Choroid plexus epithelial cell (primary cell): ENCODE measurements at regions not wholly inside any gene's neighbourhood (a gene's known extent, or its start where the extent isn't known, plus 50 kb on each side); places are given as distances from the start of the nearest gene placed in this dataset.
"Not testable (repeated sequence)": the region's sequence is repeated elsewhere in the genome, so short reads cannot be mapped to it uniquely, and the experiment has no call there.

Experiments
- DNase-seq: peaks from one replicate; pipeline ENCODE4 v3.0.0-alpha.2; 2010; ENCODE audit warnings: low read depth
- H3K4me3 ChIP-seq: 2 replicates; pipeline ENCODE4 v1.5.1; 2011; ENCODE audit warnings: low read depth, mild to moderate bottlenecking, control low read depth, low read length, moderate library complexity
- CTCF ChIP-seq: conservative IDR thresholded peaks from 2 replicates; pipeline ENCODE4 v1.5.1; 2011; ENCODE audit warnings: low read depth, mild to moderate bottlenecking, control low read depth, inconsistent platforms, low read length, moderate library complexity

- no peak for DNase-seq
- TF ChIP-seq CTCF, result no peak
Measured at GRCh38 chr5:169393907-169394306, 93.0 kb upstream of the SLIT3 start.

GRCh38 chr5:169390265-169390664 is 89.3 kb upstream of the SLIT3 start:
- DNase-seq, result no peak
- H3K4me3 ChIP-seq, result no peak overlapping the region
- TF ChIP-seq CTCF, result no peak

More at GRCh38 chr5:169393907-169394306, 93.0 kb upstream of the SLIT3 start:
- H3K4me3 ChIP-seq, result no peak overlapping the region

GRCh38 chr5:169389318-169389717 is 88.4 kb upstream of the SLIT3 start:
- no peak overlapping the region for H3K4me3 ChIP-seq
- no peak for DNase-seq
- no peak for TF ChIP-seq CTCF

- TF ChIP-seq CTCF, result no peak
- H3K4me3 ChIP-seq, result no peak overlapping the region
- no peak for DNase-seq
Measured at GRCh38 chr5:169385636-169386035, 84.7 kb upstream of the SLIT3 start.

GRCh38 chr5:169384661-169385060 is 83.7 kb upstream of the SLIT3 start:
- H3K4me3 ChIP-seq, result no peak overlapping the region
- TF ChIP-seq CTCF, result no peak
- DNase-seq, result no peak

GRCh38 chr5:169374761-169375160 is 73.8 kb upstream of the SLIT3 start:
- peak; percentile 23 for DNase-seq
- no peak overlapping the region for H3K4me3 ChIP-seq
- no peak for TF ChIP-seq CTCF

GRCh38 chr5:169374111-169374510 is 73.2 kb upstream of the SLIT3 start:
- H3K4me3 ChIP-seq, result no peak overlapping the region
- no peak for DNase-seq
- TF ChIP-seq CTCF, result no peak

- not testable (repeated sequence) for H3K4me3 ChIP-seq, DNase-seq
Measured at GRCh38 chr5:169371801-169372200, 70.9 kb upstream of the SLIT3 start.
